HG03469 (cell line): ENCODE measurements at regions not wholly inside any gene's neighbourhood (a gene's known extent, or its start where the extent isn't known, plus 50 kb on each side); places are given as distances from the start of the nearest gene placed in this dataset.
A peak's percentile ranks its signal among the peaks of the same experiment; 100 is the strongest.
"Not testable (repeated sequence)": the region's sequence is repeated elsewhere in the genome, so short reads cannot be mapped to it uniquely, and the experiment has no call there.

Source experiments
- ATAC-seq: cut with Tn5 transposase; IDR thresholded peaks from one replicate; pipeline ENCODE4 v1.9.1; 2021; ENCODE audit warnings: mild to moderate bottlenecking, moderate library complexity, moderate number of reproducible peaks; ENCODE audit not compliant: unreplicated experiment

- ATAC-seq: not testable (repeated sequence)
These were observed 52.5 kb upstream of the CCDC71L start for GRCh38 chr7:106713452-106713851.

GRCh38 chr7:106714590-106715442, 53.9 kb upstream of the CCDC71L start:
- ATAC-seq: not testable (repeated sequence)

- no peak for ATAC-seq
These were observed 54.8 kb upstream of the CCDC71L start for GRCh38 chr7:106715730-106716129.

GRCh38 chr7:106717254-106717954, 56.4 kb upstream of the CCDC71L start:
- no peak for ATAC-seq

GRCh38 chr7:106717955-106718871, 57.3 kb upstream of the CCDC71L start:
- peak; percentile 83 for ATAC-seq

- ATAC-seq: peak; percentile 40
These were observed 59.7 kb upstream of the CCDC71L start for GRCh38 chr7:106720641-106721040.

GRCh38 chr7:106721816-106722785, 61.1 kb upstream of the CCDC71L start:
- no peak for ATAC-seq

- no peak for ATAC-seq
These were observed 62.4 kb upstream of the CCDC71L start for GRCh38 chr7:106723398-106723797.

- ATAC-seq: no peak
These were observed 68.9 kb upstream of the CCDC71L start for GRCh38 chr7:106729720-106730385.

- ATAC-seq: peak; percentile 71
These were observed 70.2 kb upstream of the CCDC71L start for GRCh38 chr7:106731187-106731586.

- no peak for ATAC-seq
These were observed 70.9 kb upstream of the CCDC71L start for GRCh38 chr7:106731646-106732444.

- no peak for ATAC-seq
These were observed 74.7 kb upstream of the CCDC71L start for GRCh38 chr7:106735637-106736036.

GRCh38 chr7:106736123-106736507, 75.2 kb upstream of the CCDC71L start:
- no peak for ATAC-seq

GRCh38 chr7:106736508-106737201, 75.7 kb upstream of the CCDC71L start:
- peak; percentile 70 for ATAC-seq

GRCh38 chr7:106737202-106737562, 76.2 kb upstream of the CCDC71L start:
- no peak for ATAC-seq

- no peak for ATAC-seq
These were observed 79.8 kb upstream of the CCDC71L start for GRCh38 chr7:106740806-106741205.

- ATAC-seq: no peak
These were observed 83.7 kb upstream of the CCDC71L start for GRCh38 chr7:106744563-106745091.

GRCh38 chr7:106747301-106747700, 86.3 kb upstream of the CCDC71L start:
- not testable (repeated sequence) for ATAC-seq
